GM12878 (cell line): ENCODE measurements at regions not wholly inside any gene's neighbourhood (a gene's known extent, or its start where the extent isn't known, plus 50 kb on each side); places are given as distances from the start of the nearest gene placed in this dataset.

ENCODE experiments used
- CUX1 ChIP-seq: IDR thresholded peaks from 2 replicates; pipeline ENCODE4 v1.6.1; 2012; ENCODE audit warnings: improper control_type of control experiment, low read depth, low read length; ENCODE audit not compliant: insufficient replicate concordance
- E4F1 ChIP-seq: fragments of 450-650 bp; IDR thresholded peaks from 2 replicates; pipeline ENCODE4 v1.6.1; 2018; ENCODE audit warnings: borderline replicate concordance, mild to moderate bottlenecking; ENCODE audit not compliant: partially characterized antibody
- HSF1 ChIP-seq: fragments of 150-350 bp; IDR thresholded peaks from 2 replicates; pipeline ENCODE4 v1.6.1; 2014; ENCODE audit warnings: mild to moderate bottlenecking, low read depth, low read length
- POLR2A ChIP-seq: IDR thresholded peaks from 2 replicates; pipeline ENCODE4 v1.6.1; 2011; ENCODE audit warnings: low read depth, mild to moderate bottlenecking, low read length
- SMARCA5 ChIP-seq: fragments of 450-650 bp; IDR thresholded peaks from 2 replicates; pipeline ENCODE4 v1.6.1; 2017; ENCODE audit warnings: mild to moderate bottlenecking
- ZBTB40 ChIP-seq: fragments of 450-650 bp; IDR thresholded peaks from 2 replicates; pipeline ENCODE4 v1.6.1; 2016; ENCODE audit warnings: mild to moderate bottlenecking, moderate library complexity, borderline replicate concordance
- ZNF207 ChIP-seq: fragments of 450-650 bp; IDR thresholded peaks from 2 replicates; pipeline ENCODE4 v1.6.1; 2014; ENCODE audit warnings: antibody characterized with exemption, mild to moderate bottlenecking, borderline replicate concordance

- TF ChIP-seq E4F1 (no peak), CUX1 (no peak), ZNF207 (no peak), POLR2A (no peak), ZBTB40 (no peak), SMARCA5 (no peak), HSF1 (no peak)
Measured at GRCh38 chr3:178244733-178245709, 291.2 kb upstream of the KCNMB2 start (continued).
